Fibroblast of lung (primary cell): ENCODE measurements at regions not wholly inside any gene's neighbourhood (a gene's known extent, or its start where the extent isn't known, plus 50 kb on each side); places are given as distances from the start of the nearest gene placed in this dataset.

Experiments used
- EZH2 ChIP-seq: IDR thresholded peaks from 2 replicates; pipeline ENCODE4 v1.5.1; 2012; ENCODE audit warnings: low read length, control low read depth, mild to moderate bottlenecking; ENCODE audit errors: missing control alignments
- TF ChIP-seq, protein P1 (sequence below), 2 donors: IDR thresholded peaks in 1 of 2; conservative IDR thresholded peaks in 1 of 2; 1 replicate in 1 of 2; 2 replicates in 1 of 2; pipeline ENCODE4 v1.5.1; 2011 to 2012; ENCODE audit warnings: low read length in 2 of 2, control low read depth in 1 of 2, inconsistent platforms in 1 of 2, low read depth in 1 of 2, mild to moderate bottlenecking in 1 of 2

DNA sequence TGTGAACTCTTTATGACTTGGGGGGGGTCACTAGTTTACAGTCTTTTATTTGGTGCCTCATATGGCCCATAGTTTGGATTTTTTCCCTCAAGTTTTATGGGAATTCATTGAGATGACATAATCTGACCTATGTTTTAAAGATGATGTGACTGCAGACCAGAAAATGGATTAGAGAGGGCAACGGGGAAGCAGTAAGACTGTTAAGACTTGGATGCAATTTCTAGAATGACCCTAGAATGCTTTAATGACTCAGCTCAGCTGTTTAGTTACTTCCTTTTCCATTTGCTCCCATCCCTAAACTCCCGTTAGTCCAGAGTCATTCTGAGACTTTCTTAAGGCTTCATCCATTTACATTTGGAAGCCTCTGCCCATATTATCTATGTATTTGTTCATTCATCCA lies 59.9 kb upstream of the PDGFRA start:
- no peak for TF ChIP-seq EZH2
- TF ChIP-seq, protein P1, sequence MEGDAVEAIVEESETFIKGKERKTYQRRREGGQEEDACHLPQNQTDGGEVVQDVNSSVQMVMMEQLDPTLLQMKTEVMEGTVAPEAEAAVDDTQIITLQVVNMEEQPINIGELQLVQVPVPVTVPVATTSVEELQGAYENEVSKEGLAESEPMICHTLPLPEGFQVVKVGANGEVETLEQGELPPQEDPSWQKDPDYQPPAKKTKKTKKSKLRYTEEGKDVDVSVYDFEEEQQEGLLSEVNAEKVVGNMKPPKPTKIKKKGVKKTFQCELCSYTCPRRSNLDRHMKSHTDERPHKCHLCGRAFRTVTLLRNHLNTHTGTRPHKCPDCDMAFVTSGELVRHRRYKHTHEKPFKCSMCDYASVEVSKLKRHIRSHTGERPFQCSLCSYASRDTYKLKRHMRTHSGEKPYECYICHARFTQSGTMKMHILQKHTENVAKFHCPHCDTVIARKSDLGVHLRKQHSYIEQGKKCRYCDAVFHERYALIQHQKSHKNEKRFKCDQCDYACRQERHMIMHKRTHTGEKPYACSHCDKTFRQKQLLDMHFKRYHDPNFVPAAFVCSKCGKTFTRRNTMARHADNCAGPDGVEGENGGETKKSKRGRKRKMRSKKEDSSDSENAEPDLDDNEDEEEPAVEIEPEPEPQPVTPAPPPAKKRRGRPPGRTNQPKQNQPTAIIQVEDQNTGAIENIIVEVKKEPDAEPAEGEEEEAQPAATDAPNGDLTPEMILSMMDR (conservative IDR thresholded peaks at IDR 0.05 in 1 of 2, IDR thresholded peaks at IDR 0.05 in 1 of 2; ENCODE audit: low read depth in 1 of 2, low read length in 2 of 2): no peak
